GM18517 (cell line): ENCODE measurements at regions not wholly inside any gene's neighbourhood (a gene's known extent, or its start where the extent isn't known, plus 50 kb on each side); places are given as distances from the start of the nearest gene placed in this dataset.
"Not testable (repeated sequence)": the region's sequence is repeated elsewhere in the genome, so short reads cannot be mapped to it uniquely, and the experiment has no call there.

Source experiments
- ATAC-seq: cut with Tn5 transposase; IDR thresholded peaks from one replicate; pipeline ENCODE4 v1.9.1; 2021; ENCODE audit warnings: mild to moderate bottlenecking, moderate library complexity; ENCODE audit not compliant: unreplicated experiment

- ATAC-seq, result no peak
Measured at GRCh38 chr7:80082213-80082612, 52.4 kb upstream of the GNAI1 start.

DNA sequence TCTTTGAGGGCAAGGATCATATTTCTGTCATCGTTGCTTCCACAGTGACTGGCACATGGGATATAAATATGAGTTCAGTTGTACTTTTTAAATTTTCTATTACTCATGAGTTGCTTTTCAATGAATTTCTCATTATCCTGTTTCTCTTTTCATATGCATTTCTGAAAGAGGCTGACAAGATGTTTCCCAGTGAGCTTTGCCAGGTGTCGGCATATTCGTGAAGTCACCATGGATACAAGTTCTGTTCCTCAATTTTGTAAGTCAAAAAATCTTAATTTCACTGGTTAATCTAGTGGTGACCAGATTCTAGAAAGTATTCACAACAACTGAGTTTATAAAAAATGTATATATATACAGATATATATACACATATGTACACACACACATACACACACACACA, 55.7 kb upstream of the GNAI1 start:
- no peak for ATAC-seq

- no peak for ATAC-seq
Measured at GRCh38 chr7:80078159-80078731, 56.4 kb upstream of the GNAI1 start.

- no peak for ATAC-seq
Measured at GRCh38 chr7:80070391-80070790, 64.2 kb upstream of the GNAI1 start.

DNA sequence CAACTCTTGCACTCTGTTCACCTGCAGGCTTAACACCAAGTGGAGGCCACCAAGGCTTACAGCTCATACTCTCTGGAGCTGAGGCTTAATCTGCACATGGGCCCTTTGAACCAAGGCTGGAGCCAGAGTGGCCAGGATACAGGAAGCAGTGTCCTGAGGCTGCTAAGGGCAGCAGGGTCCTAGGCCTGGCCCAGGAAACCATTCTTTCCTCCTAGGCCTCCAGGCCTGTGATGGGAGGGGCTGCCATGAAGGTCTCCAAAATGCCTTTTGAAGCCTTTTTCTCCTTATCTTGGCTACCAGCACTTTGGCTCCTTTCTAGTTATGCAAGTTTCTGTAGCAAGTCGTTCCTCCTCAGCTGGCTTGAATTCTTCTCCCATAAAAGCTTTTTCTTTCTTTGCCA, 68.0 kb upstream of the GNAI1 start:
- no peak for ATAC-seq

GRCh38 chr7:80063834-80064233, 70.8 kb upstream of the GNAI1 start:
- ATAC-seq, result no peak

DNA sequence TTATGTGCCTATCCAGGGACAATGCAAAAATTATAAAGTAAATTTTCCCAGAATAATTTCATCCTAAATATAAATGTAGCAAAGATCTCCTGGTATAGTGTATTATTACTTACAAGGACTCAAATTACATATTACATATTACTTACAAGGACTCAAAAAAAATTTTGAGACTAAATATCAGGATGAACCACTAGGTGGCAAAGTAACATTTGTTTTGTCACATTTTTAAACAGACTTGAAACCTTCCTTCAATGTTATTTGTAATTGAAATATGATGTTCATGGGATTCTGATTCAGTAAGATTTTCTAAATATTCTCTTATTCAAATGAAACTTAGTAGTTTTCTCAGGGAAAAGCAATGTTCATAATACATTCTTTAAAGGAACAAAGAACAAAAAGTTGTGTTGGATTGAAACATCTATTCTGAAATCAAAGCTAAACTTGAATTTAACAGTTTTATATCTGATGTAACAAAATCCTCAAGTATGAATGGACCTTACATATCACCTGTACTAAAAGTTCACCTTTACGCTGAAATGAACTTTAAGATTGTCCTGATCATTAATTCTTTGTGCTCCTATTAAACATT, 74.3 kb upstream of the GNAI1 start:
- ATAC-seq, result peak; percentile 62

DNA sequence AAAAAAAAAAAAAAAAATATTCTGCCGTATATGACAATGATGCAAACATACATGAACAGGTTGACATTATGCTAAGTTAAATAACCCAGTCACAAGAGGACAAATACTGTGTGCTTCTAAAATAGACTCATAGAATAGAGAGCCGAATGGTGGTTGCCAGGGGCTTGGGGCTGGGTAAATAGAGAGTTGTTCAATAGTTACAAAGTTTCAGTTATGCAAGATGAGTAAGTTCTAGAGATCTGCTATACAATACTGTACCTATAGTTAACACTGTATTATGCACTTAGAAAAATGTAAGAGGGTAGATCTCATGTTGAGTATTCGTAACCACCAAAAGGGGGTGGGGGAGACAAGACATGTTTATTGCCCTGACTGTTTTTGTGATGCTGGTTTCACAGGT, 77.1 kb upstream of the GNAI1 start:
- no peak for ATAC-seq

- no peak for ATAC-seq
Measured at GRCh38 chr7:80054356-80054755, 80.3 kb upstream of the GNAI1 start.

DNA sequence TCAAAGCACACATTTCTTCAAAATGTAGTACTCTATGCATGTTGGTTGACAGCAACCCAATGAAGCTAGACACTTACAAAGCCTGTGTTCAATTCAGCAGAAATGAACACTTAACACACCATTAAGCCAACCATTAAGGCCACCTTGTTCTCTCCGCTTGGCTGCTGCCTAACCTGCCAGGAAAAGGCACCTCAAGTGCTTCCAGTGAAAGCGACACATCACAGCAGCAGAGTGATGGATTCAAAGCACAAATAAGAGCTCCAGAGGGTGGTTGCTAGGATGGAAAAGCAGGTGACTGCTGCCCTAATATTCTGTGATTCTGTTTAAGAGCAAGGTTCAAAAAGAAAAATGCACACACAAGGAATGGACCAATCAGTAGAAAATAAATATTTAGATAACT, 81.5 kb upstream of the GNAI1 start:
- no peak for ATAC-seq

DNA sequence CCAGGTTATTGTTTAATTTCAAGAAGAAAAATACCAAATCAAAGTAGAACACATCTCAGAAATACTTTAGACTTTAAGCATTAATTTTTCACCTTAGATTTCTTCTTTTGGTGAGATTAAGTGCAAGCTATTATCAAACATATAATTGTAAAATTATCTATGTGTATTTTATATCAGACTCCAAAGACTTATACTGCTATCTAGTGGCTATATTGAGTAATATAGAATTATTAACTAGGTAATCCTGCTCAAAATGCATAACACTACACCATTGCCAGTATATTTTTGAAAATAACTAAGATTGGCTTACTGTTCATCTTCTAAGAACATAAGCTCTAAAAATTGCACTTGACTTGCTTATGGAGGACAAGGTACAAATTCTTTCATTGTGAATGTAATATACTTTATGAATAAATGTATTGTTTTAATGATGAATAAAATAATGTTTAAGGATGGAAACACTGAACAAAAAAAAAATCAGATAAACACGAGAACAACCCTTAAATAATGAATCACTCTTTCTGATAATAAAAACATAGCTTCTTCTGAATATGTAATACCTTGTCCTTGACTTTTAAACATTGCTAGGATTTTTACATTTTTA, 86.7 kb upstream of the GNAI1 start:
- no peak for ATAC-seq

DNA sequence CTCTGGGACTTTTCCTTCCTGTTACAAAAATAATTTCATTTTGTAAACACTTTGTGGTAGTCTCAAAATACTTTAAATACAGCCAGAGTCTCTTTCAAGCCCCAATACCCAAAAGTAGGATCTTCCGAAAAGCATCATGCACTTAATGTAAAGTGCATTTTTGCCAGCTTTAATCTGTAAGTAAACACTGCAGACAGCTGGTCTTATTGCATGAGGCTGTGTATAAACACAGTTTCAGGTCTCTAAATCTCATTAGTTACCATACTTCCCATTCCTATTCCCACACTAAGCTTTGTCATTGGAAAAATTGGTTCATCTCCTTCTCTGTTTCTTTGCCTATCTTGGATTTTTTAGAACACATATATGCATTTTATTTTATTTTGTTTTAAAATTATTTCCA, 87.6 kb upstream of the GNAI1 start:
- ATAC-seq, result no peak

GRCh38 chr7:80044796-80045195, 89.8 kb upstream of the GNAI1 start:
- no peak for ATAC-seq

DNA sequence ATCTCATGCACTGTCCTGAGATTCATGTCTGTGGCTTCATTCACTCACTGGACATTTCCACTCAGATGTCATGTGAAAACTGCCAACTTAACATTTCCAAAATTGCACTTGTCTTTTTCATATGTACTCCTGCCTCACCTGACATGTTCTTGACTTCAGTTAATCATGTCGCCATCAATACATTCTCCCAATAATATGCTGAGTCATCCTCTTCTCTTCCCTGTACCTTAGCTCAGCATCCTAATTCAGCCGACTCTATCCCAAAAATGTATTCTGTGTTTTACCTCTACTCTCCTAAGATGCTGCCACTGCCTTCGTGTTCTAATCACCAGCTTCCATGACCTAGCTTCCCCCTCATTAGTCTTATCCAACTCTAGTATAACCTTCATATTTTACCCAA, 93.9 kb upstream of the GNAI1 start:
- ATAC-seq, result no peak

- no peak for ATAC-seq
Measured at GRCh38 chr7:80040335-80040734, 94.3 kb upstream of the GNAI1 start.

DNA sequence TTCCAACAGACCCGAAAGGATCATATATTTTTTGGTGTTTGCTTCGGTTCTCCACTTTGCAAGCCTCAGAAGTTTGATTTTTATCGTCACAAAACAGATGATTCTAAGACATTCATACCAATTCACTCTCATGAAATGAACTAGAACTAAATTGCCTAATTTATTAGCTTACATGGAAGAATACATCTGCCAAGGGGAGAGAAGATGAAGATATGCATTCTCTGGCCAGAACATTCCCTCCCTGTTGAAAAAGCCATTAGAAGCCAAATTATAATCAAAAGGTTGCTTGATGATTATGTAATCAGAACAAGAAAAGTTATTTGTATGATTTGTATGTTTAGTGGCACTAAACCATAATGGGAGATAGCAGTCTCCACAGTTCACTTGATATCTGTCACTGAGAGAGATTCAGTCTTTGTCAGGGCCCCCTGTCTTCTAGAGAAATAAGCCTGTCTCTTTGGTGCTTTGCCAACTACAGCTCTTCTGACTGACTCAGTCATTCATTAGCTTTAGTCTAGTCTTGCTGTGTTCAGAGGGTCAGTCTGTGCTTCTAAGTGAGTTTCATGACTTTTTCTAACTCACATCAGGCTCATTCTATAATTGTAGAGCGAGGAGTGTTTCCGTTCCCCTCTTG, 95.3 kb upstream of the GNAI1 start:
- no peak for ATAC-seq

DNA sequence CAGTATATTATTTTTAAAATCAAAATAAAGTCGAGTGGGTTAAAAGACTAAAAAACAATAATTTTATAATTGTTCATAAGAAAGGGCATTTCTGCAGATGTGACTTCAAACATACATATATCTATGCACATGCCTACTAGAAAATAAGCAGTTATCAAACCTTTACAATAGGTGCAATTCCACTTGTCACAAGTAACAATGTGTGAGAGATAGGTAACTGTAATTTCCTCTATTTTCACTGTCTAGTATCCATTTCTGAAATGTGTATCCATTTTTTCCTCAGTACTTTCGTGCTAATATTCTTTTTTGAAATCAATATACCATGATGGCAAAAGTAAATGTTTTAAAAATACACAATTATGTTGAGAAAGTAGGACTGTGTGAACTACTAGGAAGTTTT, 96.9 kb upstream of the GNAI1 start:
- no peak for ATAC-seq

GRCh38 chr7:80036107-80036506, 98.5 kb upstream of the GNAI1 start:
- ATAC-seq, result no peak

GRCh38 chr7:80028717-80029116, 105.9 kb upstream of the GNAI1 start:
- ATAC-seq, result no peak

- no peak for ATAC-seq
Measured at GRCh38 chr7:80027611-80028173, 106.9 kb upstream of the GNAI1 start.

DNA sequence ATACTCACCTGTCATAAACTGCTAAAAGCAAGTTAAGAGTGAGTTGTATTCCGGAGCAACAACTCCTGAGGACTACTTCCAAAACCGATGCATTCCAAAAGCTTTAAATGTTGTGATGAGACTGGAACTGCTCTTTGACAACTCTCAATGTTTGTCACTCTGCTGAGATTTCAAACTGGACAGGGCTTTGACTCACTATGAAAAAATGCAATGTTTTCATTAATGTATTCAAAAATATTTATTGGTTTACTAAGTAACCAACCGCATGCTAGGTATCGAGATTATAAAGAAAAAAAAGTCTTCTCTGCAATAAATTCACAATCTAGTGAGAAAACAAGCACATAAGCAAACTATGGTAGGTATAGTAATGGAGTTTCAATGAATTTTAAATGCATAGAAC, 107.9 kb upstream of the GNAI1 start:
- ATAC-seq, result no peak

- not testable (repeated sequence) for ATAC-seq
Measured at GRCh38 chr7:80020277-80020676, 114.4 kb upstream of the GNAI1 start.
